GM18909 (cell line): ENCODE measurements at regions not wholly inside any gene's neighbourhood (a gene's known extent, or its start where the extent isn't known, plus 50 kb on each side); places are given as distances from the start of the nearest gene placed in this dataset.

Source experiments
- ATAC-seq: cut with Tn5 transposase; IDR thresholded peaks from one replicate; pipeline ENCODE4 v1.9.1; 2021; ENCODE audit warnings: mild to moderate bottlenecking; ENCODE audit not compliant: unreplicated experiment, poor library complexity

- no peak for ATAC-seq
These were observed 216.2 kb upstream of the TECRL start for GRCh38 chr4:64625438-64625837.

- no peak for ATAC-seq
These were observed 208.6 kb upstream of the TECRL start for GRCh38 chr4:64617800-64618199.

DNA sequence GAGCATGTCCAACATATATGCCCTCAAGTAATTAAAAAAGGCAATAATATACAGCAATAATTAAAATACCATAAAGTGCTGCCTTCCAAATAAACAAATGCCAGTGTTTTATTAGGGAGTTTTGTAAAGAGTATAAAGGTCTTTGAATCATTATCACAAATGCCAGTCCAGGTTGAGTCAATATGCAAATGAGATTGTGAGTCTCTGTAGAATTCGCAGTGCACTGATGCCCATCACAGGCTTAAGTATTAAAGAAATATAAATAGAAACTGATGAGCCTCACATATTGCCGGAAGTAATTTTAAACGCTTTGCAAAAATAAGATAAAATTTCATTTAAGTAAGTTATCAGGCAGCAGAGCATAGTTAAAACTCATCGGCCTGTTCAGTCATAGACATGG lies 205.0 kb upstream of the TECRL start:
- ATAC-seq: no peak

DNA sequence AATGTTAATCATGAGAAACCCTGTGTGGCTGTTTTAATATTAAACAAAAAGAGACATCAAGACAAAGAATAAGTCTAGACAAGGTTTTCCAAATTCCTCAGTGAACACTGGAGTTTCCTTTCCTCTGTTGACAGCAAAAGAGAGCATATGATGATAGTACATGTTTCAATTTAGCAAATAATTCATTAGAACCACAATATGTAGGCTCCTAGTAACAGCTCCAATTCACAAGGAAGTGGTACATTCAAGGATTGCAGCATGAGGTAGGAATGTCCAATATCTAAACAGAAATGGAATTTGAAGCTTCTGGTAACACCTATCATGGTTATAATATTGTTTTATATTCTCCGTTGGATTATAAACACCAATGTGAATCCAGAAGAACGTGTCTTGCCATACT lies 203.8 kb upstream of the TECRL start:
- ATAC-seq: no peak

DNA sequence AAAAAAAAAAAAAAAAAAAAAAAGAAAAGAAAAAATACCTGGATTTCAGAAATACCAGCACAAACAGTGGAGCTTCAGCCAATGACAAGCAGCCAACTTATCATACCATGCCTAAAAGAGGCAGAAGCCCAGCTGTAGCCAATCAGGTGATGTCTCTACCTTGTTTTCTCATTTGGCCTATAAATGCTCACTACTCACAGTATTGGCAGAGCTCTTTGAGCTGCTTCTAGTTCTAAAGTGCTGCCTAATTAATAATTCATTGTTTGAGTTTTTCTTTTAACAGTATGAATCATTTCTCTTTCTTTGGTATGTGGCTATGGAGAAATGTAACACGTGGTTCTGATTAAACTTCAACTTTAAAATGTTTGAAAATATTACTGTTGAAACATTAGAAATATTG lies 188.8 kb upstream of the TECRL start:
- no peak for ATAC-seq

- ATAC-seq: no peak
These were observed 185.5 kb upstream of the TECRL start for GRCh38 chr4:64594723-64595122.

GRCh38 chr4:64588507-64588906 lies 179.3 kb upstream of the TECRL start:
- no peak for ATAC-seq

DNA sequence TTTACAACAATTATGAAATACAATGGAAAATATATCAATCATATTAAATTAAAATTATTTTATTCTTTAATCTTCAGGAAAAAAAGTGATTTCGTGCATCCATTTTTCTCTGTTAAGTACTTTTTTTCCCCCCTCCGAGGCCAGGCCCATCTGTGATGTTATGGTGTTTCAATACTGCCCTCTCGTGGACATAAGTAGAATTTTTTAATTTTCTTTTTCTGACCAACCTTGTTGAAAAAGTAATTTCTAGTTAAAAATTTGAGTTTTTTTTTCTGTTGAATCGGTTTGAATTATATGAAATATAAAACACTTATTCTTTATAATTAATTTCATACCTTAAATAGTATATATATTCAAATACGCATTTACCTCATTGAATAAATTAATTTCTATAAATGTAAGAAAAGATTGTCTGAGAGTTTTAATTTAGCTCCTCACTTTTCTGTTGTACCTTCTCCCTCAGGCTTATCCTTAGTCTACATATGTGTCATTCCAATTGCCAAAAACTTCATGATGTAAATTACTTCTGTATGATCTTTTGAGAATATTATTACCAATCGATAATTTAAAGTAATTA lies 175.8 kb upstream of the TECRL start:
- ATAC-seq: peak; percentile 55

- ATAC-seq: no peak
These were observed 174.9 kb upstream of the TECRL start for GRCh38 chr4:64584125-64584524.

DNA sequence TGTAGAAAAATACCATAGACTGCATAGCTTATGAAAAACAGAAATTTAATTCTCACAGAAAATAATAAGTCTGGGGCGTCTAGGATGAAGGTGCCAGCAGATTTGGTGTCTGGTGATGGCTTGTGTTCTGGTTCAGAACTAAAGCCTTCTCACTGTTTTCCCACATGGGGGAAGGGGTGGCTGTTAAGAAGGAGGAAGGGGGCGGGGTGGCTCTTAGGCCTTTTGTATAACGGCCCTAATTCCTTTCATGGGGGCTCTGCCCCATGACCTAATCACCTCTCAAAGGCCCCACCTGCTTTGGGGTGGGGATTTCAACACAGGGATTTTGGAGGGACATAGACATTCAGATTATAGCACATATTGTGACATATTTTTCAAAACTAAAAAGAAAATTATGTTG lies 173.2 kb upstream of the TECRL start:
- ATAC-seq: no peak

DNA sequence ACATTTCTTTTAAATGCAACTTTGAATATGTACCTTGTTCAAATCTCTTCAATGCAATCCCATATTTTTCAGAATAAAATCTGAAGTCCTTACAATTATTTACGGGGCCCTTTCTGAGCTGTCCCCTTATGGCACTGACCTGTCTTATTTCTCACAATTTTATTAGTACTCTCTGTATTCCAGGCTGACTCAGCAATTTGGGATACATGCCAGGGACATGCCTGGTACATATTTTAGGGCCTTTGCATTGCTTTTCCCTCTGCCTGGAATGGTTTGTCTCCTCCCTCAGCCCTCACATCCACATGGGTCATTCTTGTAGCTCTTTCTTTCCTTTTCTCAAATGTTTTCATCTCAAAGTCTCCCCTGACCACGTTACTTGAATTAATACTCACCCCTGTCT lies 172.2 kb upstream of the TECRL start:
- ATAC-seq: no peak

DNA sequence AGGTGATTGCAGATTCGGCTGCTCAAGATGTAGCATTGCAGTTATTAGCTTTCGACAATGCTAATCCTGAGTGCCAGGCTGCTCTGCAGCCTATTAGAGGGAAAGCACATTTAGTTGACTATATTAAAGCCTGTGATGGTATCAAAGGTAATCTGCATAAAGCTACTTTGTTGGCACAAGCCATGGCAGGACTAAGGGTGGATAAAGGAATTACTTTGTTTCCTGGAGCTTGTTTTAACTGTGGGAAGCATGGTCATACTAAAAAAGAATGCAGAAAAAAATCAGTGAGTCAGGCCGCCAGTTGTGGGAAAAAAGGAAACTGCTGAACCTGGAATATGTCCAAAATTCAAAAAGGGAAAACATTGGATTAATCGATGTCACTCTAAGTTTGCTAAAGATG lies 154.9 kb upstream of the TECRL start:
- ATAC-seq: no peak

GRCh38 chr4:64559571-64559970 lies 150.3 kb upstream of the TECRL start:
- ATAC-seq: no peak

DNA sequence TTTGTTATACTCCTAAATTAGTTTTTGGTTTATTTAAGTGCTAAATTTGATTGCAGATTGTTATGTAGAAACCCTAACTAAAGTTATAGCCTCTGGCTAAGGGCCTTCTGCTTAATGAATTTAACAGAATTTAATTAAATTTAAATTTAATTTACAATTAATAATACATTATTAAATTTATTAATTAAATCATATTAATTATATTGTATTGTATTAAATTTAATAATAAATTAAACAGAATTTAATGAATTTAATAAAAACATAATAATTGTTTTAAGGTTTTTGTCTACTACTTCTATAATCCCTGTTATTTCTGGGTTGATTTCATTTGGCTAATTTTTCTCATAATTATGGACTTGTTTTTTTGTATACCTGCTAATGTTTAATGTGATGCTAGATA lies 141.9 kb upstream of the TECRL start:
- no peak for ATAC-seq

DNA sequence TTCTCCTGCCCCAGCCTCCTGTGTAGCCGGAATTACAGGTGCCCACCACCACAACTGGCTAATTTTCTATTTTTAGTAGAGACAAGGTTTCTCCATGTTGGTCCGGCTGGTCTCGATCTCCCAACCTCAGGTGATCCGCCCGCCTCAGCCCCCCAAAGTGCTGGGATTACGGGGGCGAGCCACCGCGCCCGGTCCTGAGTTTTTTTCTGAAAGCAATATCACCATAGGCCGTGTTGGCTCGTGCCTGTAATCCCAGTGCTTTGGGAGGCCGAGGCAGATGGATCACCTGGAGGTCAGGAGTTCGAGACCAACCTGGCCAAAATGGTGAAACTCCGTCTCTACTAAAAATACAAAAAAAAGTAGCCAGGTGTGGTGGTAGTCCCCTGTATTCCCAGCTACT lies 136.3 kb upstream of the TECRL start:
- ATAC-seq: no peak

DNA sequence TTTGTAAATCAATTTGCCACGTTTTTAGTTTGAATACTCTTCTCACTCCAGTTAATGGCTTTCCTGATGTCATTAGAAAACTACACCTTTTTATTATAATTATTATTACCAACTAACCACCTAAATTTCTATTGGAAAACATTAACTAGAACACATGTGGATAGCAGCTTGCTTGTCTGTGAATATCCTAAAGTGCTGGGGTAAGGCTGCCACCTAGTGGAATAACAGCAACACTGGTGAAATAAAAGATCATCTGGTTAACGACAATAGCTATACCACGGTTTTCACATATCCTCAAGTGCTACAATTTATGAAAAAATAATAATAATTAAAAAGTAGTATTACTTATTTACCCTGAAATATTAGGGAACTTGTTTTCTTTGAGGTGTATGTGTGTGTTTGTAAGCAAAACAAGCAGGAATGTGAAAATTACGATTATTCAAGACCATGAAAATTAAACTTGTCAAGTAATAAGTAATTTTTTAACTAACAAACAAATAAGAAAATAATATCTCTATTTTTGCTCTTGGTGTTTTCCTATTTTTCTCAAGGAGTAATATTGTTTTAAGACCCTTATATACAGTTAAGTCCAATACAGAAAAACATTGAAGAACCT lies 130.1 kb upstream of the TECRL start:
- peak; percentile 95 for ATAC-seq

DNA sequence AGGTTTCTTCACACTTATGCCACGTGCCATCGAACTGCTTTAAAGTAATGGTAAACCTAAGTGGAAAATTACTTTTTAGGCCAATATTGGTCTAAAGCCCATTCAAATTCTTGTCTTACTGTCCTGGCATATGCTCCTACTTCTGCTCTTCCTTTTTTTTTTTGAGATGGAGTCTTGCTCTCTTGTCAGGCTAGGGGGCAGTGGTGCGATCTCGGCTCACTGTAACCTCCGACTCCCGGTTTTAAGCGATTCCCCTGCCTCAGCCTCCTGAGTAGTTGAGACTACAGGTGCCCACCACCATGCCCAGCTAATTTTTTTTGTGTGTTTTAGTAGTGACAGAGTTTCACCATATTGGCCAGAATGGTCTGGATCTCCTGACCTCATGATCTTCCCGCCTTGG lies 129.0 kb upstream of the TECRL start:
- ATAC-seq: no peak

DNA sequence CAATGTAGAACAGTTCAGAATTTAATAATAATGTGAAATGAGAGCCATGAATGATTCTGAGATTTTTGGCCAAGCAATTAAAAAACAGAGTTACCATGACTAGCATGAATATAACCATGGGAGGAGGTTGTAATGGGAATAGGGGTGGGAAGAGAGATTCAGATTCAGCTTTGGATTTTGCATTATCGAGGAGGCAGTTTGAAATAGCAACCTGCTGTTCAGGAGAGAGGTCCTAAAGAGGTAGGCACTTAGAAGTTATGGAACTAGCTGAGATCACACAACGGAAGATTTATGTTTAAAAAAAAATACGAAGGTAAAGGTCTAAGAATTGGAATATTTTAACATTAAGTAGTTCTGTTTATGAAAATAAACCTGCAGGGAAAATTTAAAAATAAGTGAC lies 124.4 kb upstream of the TECRL start:
- no peak for ATAC-seq

- ATAC-seq: no peak
These were observed 123.9 kb upstream of the TECRL start for GRCh38 chr4:64533159-64533558.

DNA sequence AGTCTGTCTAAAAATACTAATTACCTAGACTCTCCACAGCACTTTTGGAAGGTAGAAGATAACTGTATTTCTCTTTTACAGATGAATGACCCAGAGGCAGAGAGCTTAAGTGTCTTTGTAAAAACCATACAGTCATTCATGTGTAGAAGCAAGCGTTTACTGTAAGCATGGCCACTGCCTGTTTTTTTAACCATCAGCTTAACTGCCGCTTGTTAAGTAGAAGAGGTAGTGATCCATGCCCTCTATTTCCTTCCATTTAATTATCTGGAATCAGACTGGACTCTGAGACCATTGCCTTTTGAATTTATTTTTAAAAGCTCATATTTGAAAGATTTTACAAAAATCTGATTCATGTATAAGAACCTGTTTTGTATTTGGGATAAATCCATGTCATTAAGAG lies 111.2 kb upstream of the TECRL start:
- no peak for ATAC-seq

DNA sequence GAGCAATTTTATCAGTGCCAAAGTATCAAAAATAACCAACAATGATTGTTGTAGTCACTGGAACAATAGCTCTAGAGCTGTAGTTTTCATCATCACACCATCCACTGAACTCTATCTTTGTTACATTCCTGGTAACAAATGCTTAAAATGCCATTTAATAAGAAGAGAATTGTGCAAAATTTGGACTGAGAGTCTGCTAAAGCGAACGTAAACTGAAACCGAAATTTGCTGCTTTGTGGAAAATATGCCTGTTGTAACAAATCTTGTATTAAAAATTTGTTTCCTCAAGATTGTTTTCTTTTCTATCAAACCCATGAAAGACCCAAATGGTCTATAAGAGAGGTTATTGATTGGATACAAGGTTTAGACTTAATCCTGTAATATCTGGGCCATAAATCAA lies 109.3 kb upstream of the TECRL start:
- ATAC-seq: no peak

GRCh38 chr4:64516176-64516575 lies 106.9 kb upstream of the TECRL start:
- no peak for ATAC-seq

GRCh38 chr4:64508089-64508488 lies 98.8 kb upstream of the TECRL start:
- ATAC-seq: no peak
